ENCODE measurements at regions not wholly inside any gene's neighbourhood (a gene's known extent, or its start where the extent isn't known, plus 50 kb on each side); places are given as distances from the start of the nearest gene placed in this dataset.

GRCh38 chr6:82786248-82786647 lies 279.4 kb downstream of the UBE3D start:
- TF ChIP-seq CBX3 (IDR thresholded peaks at IDR 0.05; ENCODE audit: borderline replicate concordance, low read depth) (no peak), PBX3 (IDR thresholded peaks at IDR 0.05; ENCODE audit: insufficient replicate concordance, low read depth, low read length) (no peak), EZH2 (IDR thresholded peaks at IDR 0.05; ENCODE audit: borderline replicate concordance, control insufficient read depth, low read depth, low read length) (no peak), CTCF (IDR thresholded peaks at IDR 0.05 in 2 of 3, conservative IDR thresholded peaks at IDR 0.05 in 1 of 3; ENCODE audit: control insufficient read depth in 2 of 3, extremely low read depth in 1 of 3, insufficient read depth in 1 of 3, low read depth in 3 of 3, low read length in 3 of 3) (no peak), ATF2 (IDR thresholded peaks at IDR 0.05; ENCODE audit: low read length) (no peak), SIN3A (IDR thresholded peaks at IDR 0.05; ENCODE audit: low read depth, low read length) (no peak), FOXK2 (IDR thresholded peaks at IDR 0.05) (no peak), REST (IDR thresholded peaks at IDR 0.05; ENCODE audit: low read depth, low read length) (no peak), POLR2A (IDR thresholded peaks at IDR 0.05; ENCODE audit: low read depth, low read length) (no peak)
